IPS-20b (cell line): ENCODE measurements at regions not wholly inside any gene's neighbourhood (a gene's known extent, or its start where the extent isn't known, plus 50 kb on each side); places are given as distances from the start of the nearest gene placed in this dataset.

Source experiments
- H3K27ac ChIP-seq: one replicate; pipeline ENCODE4 v1.5.1; 2013; ENCODE audit warnings: low read length
- H3K27me3 ChIP-seq: 2 replicates; pipeline ENCODE4 v1.6.1; 2013; ENCODE audit warnings: mild to moderate bottlenecking, low read length, inconsistent platforms; ENCODE audit not compliant: insufficient read depth
- H3K36me3 ChIP-seq: 2 replicates; pipeline ENCODE4 v1.6.1; 2013; ENCODE audit warnings: low read depth, mild to moderate bottlenecking, inconsistent platforms, low read length, moderate library complexity; ENCODE audit not compliant: insufficient read depth
- H3K4me1 ChIP-seq: 2 replicates; pipeline ENCODE4 v1.6.1; 2013; ENCODE audit warnings: mild to moderate bottlenecking, control low read depth, inconsistent platforms, low read length, moderate library complexity; ENCODE audit not compliant: insufficient read depth
- H3K4me3 ChIP-seq: 2 replicates; pipeline ENCODE4 v1.5.1; 2013; ENCODE audit warnings: mild to moderate bottlenecking, low read length, inconsistent platforms
- H3K9ac ChIP-seq: 2 replicates; pipeline ENCODE4 v1.6.1; 2013; ENCODE audit warnings: low read depth, mild to moderate bottlenecking, inconsistent platforms, low read length, moderate library complexity
- H3K9me3 ChIP-seq: 2 replicates; pipeline ENCODE4 v1.6.1; 2013; ENCODE audit warnings: mild to moderate bottlenecking, low read depth, low read length, inconsistent platforms; ENCODE audit not compliant: insufficient read depth

- Histone ChIP-seq H3K9me3 (no peaks in the 10 kb centered on the region), H3K27ac (no peak overlapping the region), H3K9ac (no peak overlapping the region), H3K27me3 (no peaks in the 10 kb centered on the region), H3K4me1 (no peaks in the 10 kb centered on the region), H3K36me3 (no peaks in the 10 kb centered on the region), H3K4me3 (no peak overlapping the region)
Measured at GRCh38 chr2:163456953-163457743, 278.7 kb downstream of the FIGN start.

GRCh38 chr2:163455815-163456214 is 280.0 kb downstream of the FIGN start:
- H3K36me3 ChIP-seq: no peaks in the 10 kb centered on the region
- H3K27me3 ChIP-seq: no peaks in the 10 kb centered on the region
- H3K9me3 ChIP-seq: no peaks in the 10 kb centered on the region
- H3K9ac ChIP-seq: no peak overlapping the region
- H3K4me3 ChIP-seq: no peak overlapping the region
- H3K4me1 ChIP-seq: no peaks in the 10 kb centered on the region
- H3K27ac ChIP-seq: no peak overlapping the region

- Histone ChIP-seq H3K4me1 (no peaks in the 10 kb centered on the region), H3K27me3 (no peaks in the 10 kb centered on the region), H3K36me3 (no peaks in the 10 kb centered on the region), H3K27ac (no peak overlapping the region), H3K4me3 (no peak overlapping the region), H3K9ac (no peak overlapping the region), H3K9me3 (no peaks in the 10 kb centered on the region)
Measured at GRCh38 chr2:163453920-163454319, 281.9 kb downstream of the FIGN start.

GRCh38 chr2:163441603-163442002 is 294.2 kb downstream of the FIGN start:
- Histone ChIP-seq H3K9me3 (no peaks in the 10 kb centered on the region), H3K27ac (no peak overlapping the region), H3K36me3 (no peaks in the 10 kb centered on the region), H3K4me3 (no peak overlapping the region), H3K27me3 (no peaks in the 10 kb centered on the region), H3K4me1 (no peaks in the 10 kb centered on the region), H3K9ac (no peak overlapping the region)

- Histone ChIP-seq H3K4me1 (no peaks in the 10 kb centered on the region), H3K9ac (no peak overlapping the region), H3K4me3 (no peak overlapping the region), H3K27me3 (no peaks in the 10 kb centered on the region), H3K36me3 (no peaks in the 10 kb centered on the region), H3K27ac (no peak overlapping the region), H3K9me3 (no peaks in the 10 kb centered on the region)
Measured at GRCh38 chr2:163436963-163437362, 298.8 kb downstream of the FIGN start.

- Histone ChIP-seq H3K4me1 (no peaks in the 10 kb centered on the region), H3K4me3 (no peak overlapping the region), H3K9ac (no peak overlapping the region), H3K27ac (no peak overlapping the region), H3K27me3 (no peaks in the 10 kb centered on the region), H3K9me3 (no peaks in the 10 kb centered on the region), H3K36me3 (no peaks in the 10 kb centered on the region)
Measured at GRCh38 chr2:163428187-163428586, 307.6 kb downstream of the FIGN start.

- Histone ChIP-seq H3K36me3 (no peaks in the 10 kb centered on the region), H3K9ac (no peak overlapping the region), H3K27ac (no peak overlapping the region), H3K9me3 (no peaks in the 10 kb centered on the region), H3K27me3 (no peaks in the 10 kb centered on the region), H3K4me1 (no peaks in the 10 kb centered on the region), H3K4me3 (no peak overlapping the region)
Measured at GRCh38 chr2:163420604-163421003, 315.2 kb downstream of the FIGN start.

- no peaks in the 10 kb centered on the region for H3K36me3 ChIP-seq
- no peaks in the 10 kb centered on the region for H3K9me3 ChIP-seq
Measured at GRCh38 chr2:163419000-163419830, 316.6 kb downstream of the FIGN start.

GRCh38 chr2:163417596-163418337 is 318.0 kb downstream of the FIGN start:
- H3K9ac ChIP-seq: no peak overlapping the region
- H3K4me1 ChIP-seq: no peaks in the 10 kb centered on the region
- no peaks in the 10 kb centered on the region for H3K36me3 ChIP-seq
- H3K27ac ChIP-seq: no peak overlapping the region
- no peaks in the 10 kb centered on the region for H3K27me3 ChIP-seq
- no peaks in the 10 kb centered on the region for H3K9me3 ChIP-seq
- no peak overlapping the region for H3K4me3 ChIP-seq

More at GRCh38 chr2:163419000-163419830, 316.6 kb downstream of the FIGN start:
- Histone ChIP-seq H3K27me3 (no peaks in the 10 kb centered on the region), H3K9ac (no peak overlapping the region), H3K4me3 (no peak overlapping the region), H3K27ac (no peak overlapping the region), H3K4me1 (no peaks in the 10 kb centered on the region)

- Histone ChIP-seq H3K27ac (no peak overlapping the region), H3K9me3 (no peaks in the 10 kb centered on the region), H3K27me3 (no peaks in the 10 kb centered on the region)
Measured at GRCh38 chr2:163414121-163414520, 321.7 kb downstream of the FIGN start.

GRCh38 chr2:163407296-163407695 is 328.5 kb downstream of the FIGN start:
- H3K9ac ChIP-seq: no peak overlapping the region
- no peaks in the 10 kb centered on the region for H3K27me3 ChIP-seq
- H3K4me3 ChIP-seq: no peak overlapping the region
- H3K4me1 ChIP-seq: no peaks in the 10 kb centered on the region; the same call in 1 of the 2 replicates
- H3K9me3 ChIP-seq: no peaks in the 10 kb centered on the region
- no peaks in the 10 kb centered on the region for H3K36me3 ChIP-seq
- no peak overlapping the region for H3K27ac ChIP-seq

More at GRCh38 chr2:163414121-163414520, 321.7 kb downstream of the FIGN start:
- Histone ChIP-seq H3K4me1 (no peaks in the 10 kb centered on the region), H3K4me3 (no peak overlapping the region), H3K36me3 (no peaks in the 10 kb centered on the region), H3K9ac (no peak overlapping the region)
